ENCODE measurements at regions not wholly inside any gene's neighbourhood (a gene's known extent, or its start where the extent isn't known, plus 50 kb on each side); places are given as distances from the start of the nearest gene placed in this dataset.

DNA sequence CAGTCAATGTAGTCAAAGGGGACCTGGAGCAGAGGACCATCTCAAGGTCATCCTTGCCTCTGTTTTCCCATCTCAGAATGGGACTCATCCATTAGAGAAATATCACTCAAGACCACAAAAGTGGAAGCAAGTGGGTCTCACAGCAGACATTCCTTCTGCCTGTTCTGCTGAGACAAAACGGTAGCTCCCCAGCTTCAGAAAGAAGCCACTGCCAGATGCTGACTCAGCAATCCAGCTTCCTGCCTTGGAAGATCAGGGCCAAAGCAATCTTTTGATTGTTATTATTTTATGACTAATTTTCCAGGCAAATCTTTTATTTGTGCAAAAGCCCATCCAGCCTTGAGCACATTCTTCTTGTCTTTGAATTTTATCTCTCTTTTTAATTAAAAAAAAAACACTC is 86.8 kb downstream of the CCT6B start:
- H3K9me3 ChIP-seq = no peaks in the 10 kb centered on the region
- TF ChIP-seq, protein P1, sequence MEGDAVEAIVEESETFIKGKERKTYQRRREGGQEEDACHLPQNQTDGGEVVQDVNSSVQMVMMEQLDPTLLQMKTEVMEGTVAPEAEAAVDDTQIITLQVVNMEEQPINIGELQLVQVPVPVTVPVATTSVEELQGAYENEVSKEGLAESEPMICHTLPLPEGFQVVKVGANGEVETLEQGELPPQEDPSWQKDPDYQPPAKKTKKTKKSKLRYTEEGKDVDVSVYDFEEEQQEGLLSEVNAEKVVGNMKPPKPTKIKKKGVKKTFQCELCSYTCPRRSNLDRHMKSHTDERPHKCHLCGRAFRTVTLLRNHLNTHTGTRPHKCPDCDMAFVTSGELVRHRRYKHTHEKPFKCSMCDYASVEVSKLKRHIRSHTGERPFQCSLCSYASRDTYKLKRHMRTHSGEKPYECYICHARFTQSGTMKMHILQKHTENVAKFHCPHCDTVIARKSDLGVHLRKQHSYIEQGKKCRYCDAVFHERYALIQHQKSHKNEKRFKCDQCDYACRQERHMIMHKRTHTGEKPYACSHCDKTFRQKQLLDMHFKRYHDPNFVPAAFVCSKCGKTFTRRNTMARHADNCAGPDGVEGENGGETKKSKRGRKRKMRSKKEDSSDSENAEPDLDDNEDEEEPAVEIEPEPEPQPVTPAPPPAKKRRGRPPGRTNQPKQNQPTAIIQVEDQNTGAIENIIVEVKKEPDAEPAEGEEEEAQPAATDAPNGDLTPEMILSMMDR (IDR thresholded peaks at IDR 0.05) = no peak
- no peak for TF ChIP-seq POLR2A (IDR thresholded peaks at IDR 0.05)
- no peak overlapping the region for H3K4me3 ChIP-seq
- H3K27ac ChIP-seq = no peak overlapping the region
- no peaks in the 10 kb centered on the region for H3K27me3 ChIP-seq
- H3K36me3 ChIP-seq = no peaks in the 10 kb centered on the region
- H3K4me1 ChIP-seq = no peaks in the 10 kb centered on the region
- no peak for DNase-seq

- no peaks in the 10 kb centered on the region for H3K4me1 ChIP-seq
- no peaks in the 10 kb centered on the region for H3K27me3 ChIP-seq
- H3K27ac ChIP-seq = no peak overlapping the region
- no peak for DNase-seq
- TF ChIP-seq POLR2A (IDR thresholded peaks at IDR 0.05) = no peak
- TF ChIP-seq, protein P1 (IDR thresholded peaks at IDR 0.05) = no peak
- no peak overlapping the region for H3K4me3 ChIP-seq
- no peaks in the 10 kb centered on the region for H3K36me3 ChIP-seq
- H3K9me3 ChIP-seq = no peaks in the 10 kb centered on the region
Measured at GRCh38 chr17:34872640-34873039, 88.6 kb downstream of the CCT6B start.

- H3K4me1 ChIP-seq = no peaks in the 10 kb centered on the region
- no peaks in the 10 kb centered on the region for H3K9me3 ChIP-seq
- H3K4me3 ChIP-seq = no peak overlapping the region
- no peak for DNase-seq
- TF ChIP-seq, protein P1 (IDR thresholded peaks at IDR 0.05) = no peak
- no peak for TF ChIP-seq POLR2A (IDR thresholded peaks at IDR 0.05)
- no peaks in the 10 kb centered on the region for H3K27me3 ChIP-seq
- no peaks in the 10 kb centered on the region for H3K36me3 ChIP-seq
- no peak overlapping the region for H3K27ac ChIP-seq
Measured at GRCh38 chr17:34869641-34870040, 91.6 kb downstream of the CCT6B start.

- no peaks in the 10 kb centered on the region for H3K27me3 ChIP-seq
- H3K4me1 ChIP-seq = no peaks in the 10 kb centered on the region
- H3K27ac ChIP-seq = no peak overlapping the region
- no peaks in the 10 kb centered on the region for H3K36me3 ChIP-seq
- H3K9me3 ChIP-seq = no peaks in the 10 kb centered on the region
- TF ChIP-seq, protein P1 (IDR thresholded peaks at IDR 0.05) = no peak
- TF ChIP-seq POLR2A (IDR thresholded peaks at IDR 0.05) = no peak
- DNase-seq = no peak
- H3K4me3 ChIP-seq = no peak overlapping the region
Measured at GRCh38 chr17:34865716-34866115, 95.5 kb downstream of the CCT6B start.

DNA sequence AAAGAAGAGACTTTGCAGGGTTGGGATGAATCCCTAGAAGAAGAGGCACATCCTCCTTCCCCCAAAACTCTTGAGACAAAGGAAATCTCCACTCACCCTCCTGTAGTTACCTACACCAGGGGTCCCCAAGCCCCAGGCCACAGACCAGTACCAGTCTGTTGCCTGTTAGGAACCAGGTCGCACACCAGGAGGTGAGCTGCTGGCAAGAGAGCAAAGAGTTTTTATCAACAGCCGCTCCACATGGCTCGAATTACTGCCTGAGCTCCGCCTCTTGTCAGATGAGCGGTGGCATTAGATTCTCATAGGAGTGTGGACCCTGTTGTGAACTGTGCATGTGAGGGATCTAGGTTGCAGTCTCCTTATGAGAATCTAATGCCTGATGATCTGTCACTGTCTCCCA is 98.9 kb downstream of the CCT6B start:
- H3K27ac ChIP-seq = no peak overlapping the region
- no peaks in the 10 kb centered on the region for H3K27me3 ChIP-seq
- H3K9me3 ChIP-seq = no peaks in the 10 kb centered on the region
- H3K4me1 ChIP-seq = no peaks in the 10 kb centered on the region
- H3K36me3 ChIP-seq = no peaks in the 10 kb centered on the region
- DNase-seq = no peak
- no peak overlapping the region for H3K4me3 ChIP-seq
- TF ChIP-seq, protein P1 (IDR thresholded peaks at IDR 0.05) = no peak
- no peak for TF ChIP-seq POLR2A (IDR thresholded peaks at IDR 0.05)

- no peak for DNase-seq
- no peaks in the 10 kb centered on the region for H3K9me3 ChIP-seq
- no peak overlapping the region for H3K27ac ChIP-seq
- no peaks in the 10 kb centered on the region for H3K36me3 ChIP-seq
- no peaks in the 10 kb centered on the region for H3K27me3 ChIP-seq
- no peak overlapping the region for H3K4me3 ChIP-seq
- TF ChIP-seq, protein P1 (IDR thresholded peaks at IDR 0.05) = no peak
- TF ChIP-seq POLR2A (IDR thresholded peaks at IDR 0.05) = no peak
- H3K4me1 ChIP-seq = no peaks in the 10 kb centered on the region
Measured at GRCh38 chr17:34861864-34862263, 99.4 kb downstream of the CCT6B start.
